HCT116 (cell line): ENCODE measurements at regions not wholly inside any gene's neighbourhood (a gene's known extent, or its start where the extent isn't known, plus 50 kb on each side); places are given as distances from the start of the nearest gene placed in this dataset.

Experiments
- ATAC-seq: fragments of 200-7000 bp; cut with Tn5 transposase; 2 replicates; pipeline ENCODE4 v1.9.1; 2020; ENCODE audit warnings: mild to moderate bottlenecking, moderate library complexity
- BruUV-seq: library from RNA; stranded (reverse); fragments of 400-500 nt; replicated peaks from 2 replicates; lab custom pipeline; 2021; lab: Mats Ljungman, UMichigan
- CTCF ChIA-PET: fragments of 300-600 bp; sonication (Branson Sonifier 250); formaldehyde crosslinking; loops from one replicate; lab custom pipeline; 2021; ENCODE audit warnings: antibody characterized with exemption; lab: Charles Lee
- POLR2A ChIA-PET: fragments of 300-600, 350-600 bp; sonication (Branson Sonifier 250); formaldehyde crosslinking; loops from one replicate; lab custom pipeline; 2021; ENCODE audit warnings: antibody characterized with exemption; lab: Charles Lee
- RAD21 ChIA-PET, 2 experiments: fragments of 300-600 bp; sonication (Branson Sonifier 250); formaldehyde crosslinking; loops; one replicate each; lab custom pipeline; 2023; ENCODE audit warnings: low total read pairs in 2 of 2; ENCODE audit not compliant: uncharacterized antibody in 2 of 2, unreplicated experiment in 2 of 2, low non-redundant PET in 1 of 2; lab: Charles Lee
- DNase-seq: peaks from one replicate; pipeline ENCODE4 v3.0.0-alpha.2; 2010; ENCODE audit warnings: low read depth, low spot score
- H2AFZ ChIP-seq: fragments of 200-600 bp; shearing (Covaris generic), sonication (generic); 2 replicates; pipeline ENCODE4 v1.6.1; 2017; ENCODE audit warnings: low read depth, mixed run types, mixed read lengths, antibody characterized with exemption, low read length; ENCODE audit not compliant: poor library complexity, severe bottlenecking
- H3K27ac ChIP-seq: 2 replicates; pipeline ENCODE4 v1.5.1; 2012; ENCODE audit warnings: low read depth, low read length
- H3K27me3 ChIP-seq: fragments of 200-600 bp; sonication (generic); 2 replicates; pipeline ENCODE4 v1.6.1; 2016; ENCODE audit warnings: mixed run types, low read length, mixed read lengths; ENCODE audit not compliant: insufficient read depth
- H3K36me3 ChIP-seq, 2 experiments: fragments of 200-500 bp in 1 of 2; fragments of 200-600 bp in 1 of 2; sonication (Bioruptor generic) in 1 of 2; sonication (generic) in 1 of 2; 2 replicates each; pipeline versions ENCODE4 v1.5.1 to v1.6.1; 2014 to 2016; ENCODE audit warnings: low read length in 2 of 2, inconsistent platforms in 1 of 2, mixed read lengths in 1 of 2, mixed run types in 1 of 2; ENCODE audit not compliant: insufficient read depth in 2 of 2, control insufficient read depth in 1 of 2
- H3K4me1 ChIP-seq, 2 experiments: fragments of 200-600 bp in 1 of 2; sonication (generic) in 1 of 2; 2 replicates each; pipeline versions ENCODE4 v1.5.1 to v1.6.1; 2012 to 2017; ENCODE audit warnings: low read length in 2 of 2, inconsistent platforms in 1 of 2, mild to moderate bottlenecking in 1 of 2, mixed read lengths in 1 of 2, mixed run types in 1 of 2, moderate library complexity in 1 of 2; ENCODE audit not compliant: insufficient read depth in 2 of 2, control insufficient read depth in 1 of 2
- H3K4me2 ChIP-seq: fragments of 200-600 bp; sonication (generic); 2 replicates; pipeline ENCODE4 v1.6.1; 2017; ENCODE audit warnings: mixed run types, low read length, mixed read lengths
- H3K4me3 ChIP-seq, 2 experiments: fragments of 200-600 bp in 1 of 2; sonication (generic) in 1 of 2; replicated peaks in 1 of 2; 2 replicates each; pipeline ENCODE4 v1.5.1; 2011 to 2016; ENCODE audit warnings: low read length in 2 of 2, control low read depth in 1 of 2, low read depth in 1 of 2, mild to moderate bottlenecking in 1 of 2, mixed read lengths in 1 of 2, mixed run types in 1 of 2
- H3K79me2 ChIP-seq: fragments of 200-600 bp; sonication (generic); 2 replicates; pipeline ENCODE4 v1.6.1; 2017; ENCODE audit warnings: mild to moderate bottlenecking, mixed run types, low read length, moderate library complexity, mixed read lengths; ENCODE audit not compliant: insufficient read depth
- H3K9ac ChIP-seq: fragments of 200-600 bp; sonication (generic); 2 replicates; pipeline ENCODE4 v1.6.1; 2016; ENCODE audit warnings: low read length, mixed read lengths
- H3K9me2 ChIP-seq: fragments of 200-600 bp; sonication (generic), shearing (Covaris generic); 2 replicates; pipeline ENCODE4 v1.6.1; 2017; ENCODE audit warnings: mixed run types, mild to moderate bottlenecking, moderate library complexity; ENCODE audit not compliant: insufficient read depth
- H3K9me3 ChIP-seq, 2 experiments: fragments of 200-500 bp in 1 of 2; fragments of 200-600 bp in 1 of 2; sonication (Bioruptor generic) in 1 of 2; sonication (generic) in 1 of 2; 2 replicates each; pipeline ENCODE4 v1.6.1; 2014 to 2017; ENCODE audit warnings: low read length in 2 of 2, mixed read lengths in 2 of 2, inconsistent platforms in 1 of 2, low read depth in 1 of 2, mild to moderate bottlenecking in 1 of 2, mixed run types in 1 of 2, moderate library complexity in 1 of 2; ENCODE audit not compliant: control insufficient read depth in 1 of 2, insufficient read depth in 1 of 2
- H4K20me1 ChIP-seq: fragments of 200-600 bp; sonication (generic), shearing (Covaris generic); 2 replicates; pipeline ENCODE4 v1.6.1; 2017; ENCODE audit warnings: mixed run types, mild to moderate bottlenecking, moderate library complexity; ENCODE audit not compliant: insufficient read depth
- ATF3 ChIP-seq: IDR thresholded peaks from 2 replicates; pipeline ENCODE4 v1.6.1; 2012
- CEBPB ChIP-seq: IDR thresholded peaks from 2 replicates; pipeline ENCODE4 v1.6.1; 2012; ENCODE audit warnings: low read depth
- CTCF ChIP-seq, 3 experiments: fragments of 200-600 bp in 1 of 3; sonication (generic) in 1 of 3; IDR thresholded peaks in 2 of 3; conservative IDR thresholded peaks in 1 of 3; 2 replicates each; pipeline ENCODE4 v1.5.1; 2012 to 2017; ENCODE audit warnings: low read depth in 2 of 3, low read length in 2 of 3, antibody characterized with exemption in 1 of 3, borderline replicate concordance in 1 of 3, control low read depth in 1 of 3, mild to moderate bottlenecking in 1 of 3, mixed read lengths in 1 of 3, mixed run types in 1 of 3, moderate library complexity in 1 of 3; ENCODE audit not compliant: insufficient read depth in 1 of 3
- FOSL1 ChIP-seq: IDR thresholded peaks from 2 replicates; pipeline ENCODE4 v1.6.1; 2012; ENCODE audit warnings: low read depth
- JUND ChIP-seq: IDR thresholded peaks from 2 replicates; pipeline ENCODE4 v1.6.1; 2012
- MAX ChIP-seq: IDR thresholded peaks from 2 replicates; pipeline ENCODE4 v1.6.1; 2012
- POLR2AphosphoS5 ChIP-seq: IDR thresholded peaks from 2 replicates; pipeline ENCODE4 v1.6.1; 2011; ENCODE audit warnings: mild to moderate bottlenecking, low read depth, low read length, moderate library complexity
- RAD21 ChIP-seq: IDR thresholded peaks from 2 replicates; pipeline ENCODE4 v1.6.1; 2012; ENCODE audit warnings: low read depth, mild to moderate bottlenecking
- REST ChIP-seq: IDR thresholded peaks from 2 replicates; pipeline ENCODE4 v1.6.1; 2012; ENCODE audit warnings: low read depth
- SRF ChIP-seq: IDR thresholded peaks from 2 replicates; pipeline ENCODE4 v1.6.1; 2012; ENCODE audit warnings: low read depth
- YY1 ChIP-seq: IDR thresholded peaks from 2 replicates; pipeline ENCODE4 v1.6.1; 2011; ENCODE audit warnings: low read length, low read depth, moderate library complexity, mild to moderate bottlenecking; ENCODE audit not compliant: insufficient replicate concordance; ENCODE audit errors: extremely low read depth
- intact Hi-C: fragments of 100-400 bp; cut with micrococcal nuclease; formaldehyde crosslinking; loops from 2 replicates; pipeline ENCODE4 v1.10.0; 2022

- TF ChIP-seq REST (no peak), FOSL1 (no peak), RAD21 (no peak), MAX (no peak)
Measured at GRCh38 chr3:48077815-48078214, 61.6 kb upstream of the MAP4 start (continued).

- CTCF ChIA-PET, result no interaction called here
- RAD21 ChIA-PET, result no interaction called here
- BruUV-seq, result no TSS peak
- POLR2A ChIA-PET, result no interaction called here
- Histone ChIP-seq H2AFZ (no peak overlapping the region), H3K4me2 (no peak overlapping the region), H4K20me1 (no peaks in the 10 kb centered on the region), H3K4me1 (peaks cover 11 to 12% of the 10 kb centered on the region in 2 experiments), H3K9ac (no peak overlapping the region), H3K9me3 (no peaks in the 10 kb centered on the region), H3K27ac (no peak overlapping the region), H3K27me3 (no peaks in the 10 kb centered on the region), H3K79me2 (peaks cover 96% of the 10 kb centered on the region), H3K9me2 (no peaks in the 10 kb centered on the region), H3K4me3 (no peak overlapping the region), H3K36me3 (0 out of 4 replicates have a peak, but pooled peaks cover 0 to 2% of the 10 kb centered on the region in 2 experiments)
- intact Hi-C loops, result no loop called here
- no peak for DNase-seq
- ATAC-seq, result no peak
- TF ChIP-seq SRF (no peak), POLR2AphosphoS5 (no peak), FOSL1 (no peak), CEBPB (no peak), REST (no peak), CTCF (IDR thresholded peaks at IDR 0.05 in 2 of 3, conservative IDR thresholded peaks at IDR 0.05 in 1 of 3; ENCODE audit: borderline replicate concordance in 1 of 3, insufficient read depth in 1 of 3, low read depth in 2 of 3, low read length in 2 of 3) (no peak), MAX (no peak), YY1 (no peak), ATF3 (no peak), JUND (no peak), RAD21 (no peak)
Measured at GRCh38 chr3:48070030-48070429, 53.8 kb upstream of the MAP4 start.
